C4-2B (cell line): ENCODE measurements at regions not wholly inside any gene's neighbourhood (a gene's known extent, or its start where the extent isn't known, plus 50 kb on each side); places are given as distances from the start of the nearest gene placed in this dataset.
A peak's percentile ranks its signal among the peaks of the same experiment; 100 is the strongest.

Source experiments
- H3K27ac ChIP-seq: fragments of 450-650 bp; 2 replicates; pipeline ENCODE4 v1.5.1; 2017
- ZFX ChIP-seq: fragments of 450-650 bp; IDR thresholded peaks from 2 replicates; pipeline ENCODE4 v1.6.1; 2017
- TF ChIP-seq, protein P1 (sequence below): fragments of 450-650 bp; conservative IDR thresholded peaks from 2 replicates; pipeline ENCODE4 v1.5.1; 2017; ENCODE audit warnings: mild to moderate bottlenecking

DNA sequence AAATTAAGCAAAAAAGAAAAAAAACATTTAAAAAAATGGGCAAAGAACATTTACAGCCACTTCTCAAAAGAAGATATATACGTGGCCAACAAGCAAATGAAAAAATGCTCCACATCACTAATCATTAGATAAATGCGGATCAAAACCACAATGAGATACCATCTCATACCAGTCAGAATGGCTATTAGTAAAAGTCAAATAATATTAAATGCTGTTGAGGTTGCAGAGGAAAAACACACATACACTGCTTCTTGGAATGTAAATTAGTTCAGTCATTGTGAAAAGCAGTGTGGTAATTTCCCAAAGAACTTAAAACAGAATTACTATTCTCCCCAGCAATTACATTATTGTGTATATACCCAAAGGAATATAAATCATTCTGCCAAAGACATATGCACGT is 1189.0 kb downstream of the PCDH18 start:
- TF ChIP-seq, protein P1, sequence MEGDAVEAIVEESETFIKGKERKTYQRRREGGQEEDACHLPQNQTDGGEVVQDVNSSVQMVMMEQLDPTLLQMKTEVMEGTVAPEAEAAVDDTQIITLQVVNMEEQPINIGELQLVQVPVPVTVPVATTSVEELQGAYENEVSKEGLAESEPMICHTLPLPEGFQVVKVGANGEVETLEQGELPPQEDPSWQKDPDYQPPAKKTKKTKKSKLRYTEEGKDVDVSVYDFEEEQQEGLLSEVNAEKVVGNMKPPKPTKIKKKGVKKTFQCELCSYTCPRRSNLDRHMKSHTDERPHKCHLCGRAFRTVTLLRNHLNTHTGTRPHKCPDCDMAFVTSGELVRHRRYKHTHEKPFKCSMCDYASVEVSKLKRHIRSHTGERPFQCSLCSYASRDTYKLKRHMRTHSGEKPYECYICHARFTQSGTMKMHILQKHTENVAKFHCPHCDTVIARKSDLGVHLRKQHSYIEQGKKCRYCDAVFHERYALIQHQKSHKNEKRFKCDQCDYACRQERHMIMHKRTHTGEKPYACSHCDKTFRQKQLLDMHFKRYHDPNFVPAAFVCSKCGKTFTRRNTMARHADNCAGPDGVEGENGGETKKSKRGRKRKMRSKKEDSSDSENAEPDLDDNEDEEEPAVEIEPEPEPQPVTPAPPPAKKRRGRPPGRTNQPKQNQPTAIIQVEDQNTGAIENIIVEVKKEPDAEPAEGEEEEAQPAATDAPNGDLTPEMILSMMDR = no peak
- H3K27ac ChIP-seq = no peak overlapping the region

DNA sequence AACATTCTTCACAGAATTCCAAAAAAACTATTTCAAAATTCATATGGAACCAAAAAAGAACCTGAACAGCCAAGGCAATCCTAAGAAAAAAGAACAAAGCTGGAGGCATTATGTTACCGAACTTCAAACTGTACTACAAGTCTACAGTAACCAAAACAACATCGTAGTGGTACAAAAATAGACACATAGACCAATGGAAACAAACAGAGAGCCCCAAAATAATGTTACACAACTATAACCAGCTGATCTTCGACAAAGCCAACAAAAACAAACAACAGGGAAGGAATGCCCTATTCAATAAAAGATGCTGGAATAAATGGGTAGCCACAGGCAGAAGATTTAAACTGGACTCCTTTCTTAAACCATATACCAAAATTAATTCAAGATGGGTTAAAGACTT is 1189.6 kb downstream of the PCDH18 start:
- no peak overlapping the region for H3K27ac ChIP-seq
- TF ChIP-seq, protein P1 = no peak
- no peak for TF ChIP-seq ZFX

DNA sequence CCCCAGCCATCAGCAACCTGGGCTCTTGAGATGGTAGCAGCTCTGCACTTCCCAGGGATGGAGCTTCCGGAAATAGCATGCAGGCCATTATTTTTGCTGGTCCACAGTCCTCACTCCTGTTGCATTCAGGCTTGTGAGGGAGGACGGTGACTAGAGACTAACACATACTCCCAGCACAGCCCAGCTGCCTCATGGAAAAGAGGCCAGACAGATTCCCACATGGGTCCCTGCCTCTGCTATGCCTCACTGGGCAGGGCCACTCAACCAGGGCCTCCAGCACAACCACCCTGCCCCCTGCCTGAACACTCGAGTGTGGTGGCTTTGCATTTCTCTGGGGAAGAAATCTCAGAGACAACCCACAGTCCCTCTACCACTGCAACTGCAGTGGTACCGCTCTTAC is 1195.1 kb downstream of the PCDH18 start:
- no peak overlapping the region for H3K27ac ChIP-seq
- TF ChIP-seq, protein P1 = no peak
- TF ChIP-seq ZFX = no peak

DNA sequence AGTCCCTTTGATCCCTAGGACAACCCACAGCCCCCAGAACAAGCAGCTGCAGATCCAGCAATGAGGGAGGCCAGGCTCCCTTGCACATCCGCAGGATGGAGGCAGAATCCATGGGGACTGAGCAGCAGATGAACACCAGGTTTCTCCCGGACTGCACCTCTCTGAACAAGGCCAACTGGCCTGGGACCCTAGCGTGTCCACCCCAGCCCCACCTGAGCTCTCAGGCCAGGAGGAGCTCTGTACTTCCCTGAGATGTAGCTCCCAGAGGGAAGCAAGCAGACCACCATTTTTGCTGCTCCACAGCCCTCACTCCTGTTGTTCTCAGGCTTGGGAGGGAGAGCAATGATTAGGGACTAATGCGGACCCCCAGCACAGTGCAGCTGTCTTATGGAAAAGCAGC is 1195.8 kb downstream of the PCDH18 start:
- H3K27ac ChIP-seq = no peak overlapping the region
- TF ChIP-seq ZFX = no peak
- TF ChIP-seq, protein P1 = no peak

DNA sequence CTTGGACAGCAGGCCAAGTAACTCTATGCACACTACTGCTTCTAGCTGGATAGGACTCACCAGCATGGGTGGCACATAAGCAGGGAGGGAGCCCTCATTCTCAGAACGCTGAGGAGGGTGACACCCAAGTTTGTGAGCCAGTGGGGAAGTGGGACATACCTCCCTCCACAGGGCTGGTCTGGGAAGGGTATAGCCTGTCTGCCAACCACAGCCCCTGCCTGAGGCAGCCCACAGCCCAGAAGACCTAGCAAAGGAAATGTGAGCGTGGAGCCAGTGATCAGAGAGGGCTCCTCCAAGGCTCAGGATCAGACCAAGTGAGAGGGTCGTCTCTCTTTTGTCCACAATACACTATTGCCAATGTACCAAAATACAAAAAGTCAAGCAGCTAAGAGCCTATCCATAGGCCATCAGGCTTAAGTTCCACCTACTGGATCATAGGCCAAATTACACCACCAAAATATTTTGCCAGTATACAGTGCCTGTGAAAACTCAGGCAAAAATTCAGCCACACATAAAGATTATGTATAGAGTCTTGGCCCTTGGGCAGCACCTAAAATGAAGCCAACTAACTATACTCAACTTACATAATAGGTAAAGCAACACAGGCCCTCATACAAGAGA is 1203.1 kb downstream of the PCDH18 start:
- no peak for TF ChIP-seq ZFX
- TF ChIP-seq, protein P1 = peak; percentile 29
- no peak overlapping the region for H3K27ac ChIP-seq

DNA sequence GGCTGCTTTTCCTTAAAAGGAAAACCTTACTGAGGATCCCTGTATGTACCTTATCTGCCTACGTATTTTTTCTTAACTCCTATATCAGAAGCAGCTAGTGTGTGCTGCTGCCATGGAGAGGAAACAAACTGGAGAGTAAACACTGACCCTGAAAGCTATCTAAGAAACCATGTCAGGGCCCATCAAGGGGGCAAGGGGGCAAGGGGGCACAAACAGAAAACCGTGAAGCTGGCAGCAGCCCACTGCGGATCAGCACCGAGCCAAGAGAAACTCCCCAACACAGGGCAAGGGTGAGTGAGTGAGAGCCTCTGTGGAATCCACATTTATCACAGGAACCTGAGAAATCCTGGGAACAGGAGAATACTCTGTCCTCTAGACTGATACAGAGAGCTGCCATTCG is 1204.2 kb downstream of the PCDH18 start:
- TF ChIP-seq, protein P1 = no peak
- no peak for TF ChIP-seq ZFX
- H3K27ac ChIP-seq = no peak overlapping the region

DNA sequence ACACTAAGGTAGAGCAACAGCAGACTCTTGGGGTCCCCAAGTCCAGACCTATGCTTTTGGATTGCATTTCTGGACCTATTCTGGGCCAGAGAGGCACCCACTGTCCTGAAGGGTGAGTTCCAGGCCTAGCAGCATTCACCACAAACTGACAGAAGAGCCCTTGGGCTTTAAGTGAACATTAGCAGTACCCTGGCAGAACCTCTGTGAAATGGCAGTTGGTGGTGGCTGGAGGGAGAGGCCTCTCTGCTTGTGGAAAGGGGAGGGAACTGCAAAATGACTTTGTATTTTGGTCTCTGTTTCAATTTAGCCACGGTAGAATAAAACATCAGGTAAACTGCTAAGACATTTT is 1211.9 kb downstream of the PCDH18 start:
- TF ChIP-seq ZFX = no peak
- TF ChIP-seq, protein P1 = no peak
- no peak overlapping the region for H3K27ac ChIP-seq
